WTC11 (cell line): ENCODE measurements at regions not wholly inside any gene's neighbourhood (a gene's known extent, or its start where the extent isn't known, plus 50 kb on each side); places are given as distances from the start of the nearest gene placed in this dataset.

Source experiments
- ATF3 ChIP-seq: sonication (generic); formaldehyde crosslinking; conservative IDR thresholded peaks from 2 replicates; pipeline ENCODE4 v1.8.1; 2022; ENCODE audit warnings: mild to moderate bottlenecking, missing genetic modification reagents
- CREM ChIP-seq: sonication (generic); formaldehyde crosslinking; IDR thresholded peaks from 2 replicates; pipeline ENCODE4 v1.8.1; 2022; ENCODE audit warnings: mild to moderate bottlenecking, missing genetic modification reagents, moderate library complexity
- ELF4 ChIP-seq: sonication (generic); formaldehyde crosslinking; IDR thresholded peaks from 2 replicates; pipeline ENCODE4 v1.8.1; 2022; ENCODE audit warnings: low read depth, mild to moderate bottlenecking, moderate library complexity, missing genetic modification reagents
- EMX1 ChIP-seq: fragments of 250-450 bp; sonication (Bioruptor Pico); IDR thresholded peaks from 2 replicates; pipeline ENCODE4 v1.8.0; 2021; ENCODE audit warnings: mild to moderate bottlenecking
- ESRRA ChIP-seq: sonication (generic); formaldehyde crosslinking; IDR thresholded peaks from 2 replicates; pipeline ENCODE4 v1.8.1; 2022; ENCODE audit warnings: mild to moderate bottlenecking, missing genetic modification reagents, borderline replicate concordance
- KAT7 ChIP-seq: sonication (generic); formaldehyde crosslinking; IDR thresholded peaks from 2 replicates; pipeline ENCODE4 v1.8.1; 2023; ENCODE audit warnings: missing genetic modification reagents, mild to moderate bottlenecking, borderline replicate concordance
- NFYB ChIP-seq: sonication (generic); formaldehyde crosslinking; conservative IDR thresholded peaks from 2 replicates; pipeline ENCODE4 v1.8.0; 2022; ENCODE audit warnings: low read depth, missing genetic modification reagents
- SP1 ChIP-seq: sonication (generic); formaldehyde crosslinking; conservative IDR thresholded peaks from 2 replicates; pipeline ENCODE4 v1.8.1; 2022; ENCODE audit warnings: missing genetic modification reagents
- ZNF138 ChIP-seq: sonication (generic); formaldehyde crosslinking; conservative IDR thresholded peaks from 2 replicates; pipeline ENCODE4 v1.8.1; 2022; ENCODE audit warnings: mild to moderate bottlenecking, moderate library complexity, missing genetic modification reagents
- ZNF263 ChIP-seq: sonication (generic); formaldehyde crosslinking; IDR thresholded peaks from 2 replicates; pipeline ENCODE4 v1.8.1; 2022; ENCODE audit warnings: low read depth, mild to moderate bottlenecking, moderate library complexity, missing genetic modification reagents
- TF ChIP-seq, protein P1 (sequence below): fragments of 200-600 bp; IDR thresholded peaks from 2 replicates; pipeline ENCODE4 v1.8.0; 2022; ENCODE audit warnings: antibody characterized with exemption
- TF ChIP-seq, protein P2 (sequence below): sonication (generic); formaldehyde crosslinking; IDR thresholded peaks from 2 replicates; pipeline ENCODE4 v1.8.0; 2022; ENCODE audit warnings: missing genetic modification reagents
- TF ChIP-seq, protein P3 (sequence below): sonication (generic); formaldehyde crosslinking; IDR thresholded peaks from 2 replicates; pipeline ENCODE4 v1.8.0; 2022; ENCODE audit warnings: mild to moderate bottlenecking, missing genetic modification reagents
- TF ChIP-seq, protein P4 (sequence below): sonication (generic); formaldehyde crosslinking; IDR thresholded peaks from 2 replicates; pipeline ENCODE4 v1.8.1; 2022; ENCODE audit warnings: low read depth, missing genetic modification reagents, borderline replicate concordance

DNA sequence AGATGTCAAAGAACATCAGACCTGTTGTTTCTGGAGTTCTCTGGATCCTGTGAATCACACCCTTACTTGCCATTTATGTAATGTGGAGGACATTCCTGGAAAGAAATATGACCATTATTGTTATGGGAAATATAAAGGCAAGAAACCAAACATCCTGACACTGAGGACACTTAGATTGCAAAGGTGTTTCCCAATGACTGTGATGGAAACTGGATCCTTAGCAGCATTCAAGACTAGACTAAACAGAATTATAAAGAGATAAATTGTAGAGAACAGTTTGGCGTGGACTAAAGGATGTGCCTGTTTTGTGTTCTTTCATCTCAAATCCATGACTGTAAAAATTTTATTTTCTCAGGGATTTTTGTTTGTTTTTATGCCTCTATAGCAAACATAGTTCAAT, 347.7 kb upstream of the SLC14A2 start:
- TF ChIP-seq, protein P1, sequence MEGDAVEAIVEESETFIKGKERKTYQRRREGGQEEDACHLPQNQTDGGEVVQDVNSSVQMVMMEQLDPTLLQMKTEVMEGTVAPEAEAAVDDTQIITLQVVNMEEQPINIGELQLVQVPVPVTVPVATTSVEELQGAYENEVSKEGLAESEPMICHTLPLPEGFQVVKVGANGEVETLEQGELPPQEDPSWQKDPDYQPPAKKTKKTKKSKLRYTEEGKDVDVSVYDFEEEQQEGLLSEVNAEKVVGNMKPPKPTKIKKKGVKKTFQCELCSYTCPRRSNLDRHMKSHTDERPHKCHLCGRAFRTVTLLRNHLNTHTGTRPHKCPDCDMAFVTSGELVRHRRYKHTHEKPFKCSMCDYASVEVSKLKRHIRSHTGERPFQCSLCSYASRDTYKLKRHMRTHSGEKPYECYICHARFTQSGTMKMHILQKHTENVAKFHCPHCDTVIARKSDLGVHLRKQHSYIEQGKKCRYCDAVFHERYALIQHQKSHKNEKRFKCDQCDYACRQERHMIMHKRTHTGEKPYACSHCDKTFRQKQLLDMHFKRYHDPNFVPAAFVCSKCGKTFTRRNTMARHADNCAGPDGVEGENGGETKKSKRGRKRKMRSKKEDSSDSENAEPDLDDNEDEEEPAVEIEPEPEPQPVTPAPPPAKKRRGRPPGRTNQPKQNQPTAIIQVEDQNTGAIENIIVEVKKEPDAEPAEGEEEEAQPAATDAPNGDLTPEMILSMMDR: no peak
- TF ChIP-seq ATF3 (CRISPR knock-in tag): no peak
- no peak for TF ChIP-seq EMX1 (CRISPR knock-in tag)
- TF ChIP-seq NFYB: no peak
- TF ChIP-seq, protein P2, sequence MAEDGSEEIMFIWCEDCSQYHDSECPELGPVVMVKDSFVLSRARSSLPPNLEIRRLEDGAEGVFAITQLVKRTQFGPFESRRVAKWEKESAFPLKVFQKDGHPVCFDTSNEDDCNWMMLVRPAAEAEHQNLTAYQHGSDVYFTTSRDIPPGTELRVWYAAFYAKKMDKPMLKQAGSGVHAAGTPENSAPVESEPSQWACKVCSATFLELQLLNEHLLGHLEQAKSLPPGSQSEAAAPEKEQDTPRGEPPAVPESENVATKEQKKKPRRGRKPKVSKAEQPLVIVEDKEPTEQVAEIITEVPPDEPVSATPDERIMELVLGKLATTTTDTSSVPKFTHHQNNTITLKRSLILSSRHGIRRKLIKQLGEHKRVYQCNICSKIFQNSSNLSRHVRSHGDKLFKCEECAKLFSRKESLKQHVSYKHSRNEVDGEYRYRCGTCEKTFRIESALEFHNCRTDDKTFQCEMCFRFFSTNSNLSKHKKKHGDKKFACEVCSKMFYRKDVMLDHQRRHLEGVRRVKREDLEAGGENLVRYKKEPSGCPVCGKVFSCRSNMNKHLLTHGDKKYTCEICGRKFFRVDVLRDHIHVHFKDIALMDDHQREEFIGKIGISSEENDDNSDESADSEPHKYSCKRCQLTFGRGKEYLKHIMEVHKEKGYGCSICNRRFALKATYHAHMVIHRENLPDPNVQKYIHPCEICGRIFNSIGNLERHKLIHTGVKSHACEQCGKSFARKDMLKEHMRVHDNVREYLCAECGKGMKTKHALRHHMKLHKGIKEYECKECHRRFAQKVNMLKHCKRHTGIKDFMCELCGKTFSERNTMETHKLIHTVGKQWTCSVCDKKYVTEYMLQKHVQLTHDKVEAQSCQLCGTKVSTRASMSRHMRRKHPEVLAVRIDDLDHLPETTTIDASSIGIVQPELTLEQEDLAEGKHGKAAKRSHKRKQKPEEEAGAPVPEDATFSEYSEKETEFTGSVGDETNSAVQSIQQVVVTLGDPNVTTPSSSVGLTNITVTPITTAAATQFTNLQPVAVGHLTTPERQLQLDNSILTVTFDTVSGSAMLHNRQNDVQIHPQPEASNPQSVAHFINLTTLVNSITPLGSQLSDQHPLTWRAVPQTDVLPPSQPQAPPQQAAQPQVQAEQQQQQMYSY (CRISPR knock-in tag): no peak
- no peak for TF ChIP-seq ELF4
- no peak for TF ChIP-seq SP1
- TF ChIP-seq, protein P3, sequence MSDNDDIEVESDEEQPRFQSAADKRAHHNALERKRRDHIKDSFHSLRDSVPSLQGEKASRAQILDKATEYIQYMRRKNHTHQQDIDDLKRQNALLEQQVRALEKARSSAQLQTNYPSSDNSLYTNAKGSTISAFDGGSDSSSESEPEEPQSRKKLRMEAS (CRISPR knock-in tag): no peak
- TF ChIP-seq, protein P4, sequence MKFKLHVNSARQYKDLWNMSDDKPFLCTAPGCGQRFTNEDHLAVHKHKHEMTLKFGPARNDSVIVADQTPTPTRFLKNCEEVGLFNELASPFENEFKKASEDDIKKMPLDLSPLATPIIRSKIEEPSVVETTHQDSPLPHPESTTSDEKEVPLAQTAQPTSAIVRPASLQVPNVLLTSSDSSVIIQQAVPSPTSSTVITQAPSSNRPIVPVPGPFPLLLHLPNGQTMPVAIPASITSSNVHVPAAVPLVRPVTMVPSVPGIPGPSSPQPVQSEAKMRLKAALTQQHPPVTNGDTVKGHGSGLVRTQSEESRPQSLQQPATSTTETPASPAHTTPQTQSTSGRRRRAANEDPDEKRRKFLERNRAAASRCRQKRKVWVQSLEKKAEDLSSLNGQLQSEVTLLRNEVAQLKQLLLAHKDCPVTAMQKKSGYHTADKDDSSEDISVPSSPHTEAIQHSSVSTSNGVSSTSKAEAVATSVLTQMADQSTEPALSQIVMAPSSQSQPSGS (CRISPR knock-in tag): no peak
- TF ChIP-seq CREM (CRISPR knock-in tag): no peak
- TF ChIP-seq ESRRA (CRISPR knock-in tag): no peak
- no peak for TF ChIP-seq ZNF263 (CRISPR knock-in tag)
- no peak for TF ChIP-seq KAT7 (CRISPR knock-in tag)
- TF ChIP-seq ZNF138 (CRISPR knock-in tag): no peak
